ENCODE measurements at regions not wholly inside any gene's neighbourhood (a gene's known extent, or its start where the extent isn't known, plus 50 kb on each side); places are given as distances from the start of the nearest gene placed in this dataset.

- peaks cover 0 to 5% (median 0%) of the 10 kb centered on the region in 7 donors for H3K9me3 Mint-ChIP-seq
- Histone ChIP-seq H2AFZ (ENCODE audit: insufficient read depth, low read depth, low read length, poor library complexity, severe bottlenecking) (no peak overlapping the region), H4K20me1 (ENCODE audit: insufficient read depth, low read length) (no peaks in the 10 kb centered on the region), H3K9me3 (replicated peaks in 1 of 2; ENCODE audit: control insufficient read depth in 1 of 2, insufficient read depth in 1 of 2, low read length in 2 of 2) (no peaks in the 10 kb centered on the region), H3K4me1 (ENCODE audit: control insufficient read depth in 1 of 2, insufficient read depth in 2 of 2, low read length in 2 of 2) (peaks cover 3 to 12% of the 10 kb centered on the region in 2 donors), H3K79me2 (ENCODE audit: insufficient read depth, low read length) (no peaks in the 10 kb centered on the region), H3K4me3 (replicated peaks in 1 of 3; ENCODE audit: low read depth in 2 of 3, low read length in 3 of 3) (no peak overlapping the region), H3K36me3 (replicated peaks in 1 of 2; ENCODE audit: control insufficient read depth in 1 of 2, insufficient read depth in 2 of 2, low read length in 2 of 2) (no peaks in the 10 kb centered on the region), H3K4me2 (replicated peaks; ENCODE audit: extremely low read depth, low read length, poor library complexity, severe bottlenecking) (no peak overlapping the region), H3K27ac (ENCODE audit: low read depth in 1 of 2, low read length in 2 of 2) (no peak overlapping the region), H3K27me3 (ENCODE audit: control insufficient read depth in 2 of 2, insufficient read depth in 2 of 2, low read length in 2 of 2) (no peaks in the 10 kb centered on the region), H3K9ac (ENCODE audit: insufficient read depth, low read length, poor library complexity, severe bottlenecking) (no peak overlapping the region)
- no peak for DNase-seq
- H3K36me3 Mint-ChIP-seq: no peaks in the 10 kb centered on the region
- H3K27me3 Mint-ChIP-seq (ENCODE audit: low read depth in 3 of 3): no peaks in the 10 kb centered on the region
- peaks cover 10% of the 10 kb centered on the region for H3K4me1 Mint-ChIP-seq
- intact Hi-C loops (cut with micrococcal nuclease): no loop called here
- TF ChIP-seq CTCF (IDR thresholded peaks at IDR 0.05): no peak
- no CpG with 5 or more reads among the region's 4 CpGs for WGBS (ENCODE audit: insufficient coverage)
- no peak overlapping the region for H3K27ac Mint-ChIP-seq
- H3K4me3 Mint-ChIP-seq: no peak overlapping the region
Measured at GRCh38 chr3:30166535-30166934, 439.9 kb upstream of the TGFBR2 start.

GRCh38 chr3:30167541-30168011 lies 438.8 kb upstream of the TGFBR2 start:
- Mint-ChIP-seq H3K4me1 (peaks cover 7% of the 10 kb centered on the region), H3K36me3 (no peaks in the 10 kb centered on the region), H3K9me3 (peaks cover 0 to 5% (median 0%) of the 10 kb centered on the region in 7 donors), H3K27me3 (ENCODE audit: low read depth in 3 of 3) (no peaks in the 10 kb centered on the region), H3K4me3 (no peak overlapping the region), H3K27ac (no peak overlapping the region)
- H3K27me3 ChIP-seq (ENCODE audit: control insufficient read depth in 2 of 2, insufficient read depth in 2 of 2, low read length in 2 of 2): no peaks in the 10 kb centered on the region
- H3K4me2 ChIP-seq (replicated peaks; ENCODE audit: extremely low read depth, low read length, poor library complexity, severe bottlenecking): no peak overlapping the region
- DNase-seq: no peak
- intact Hi-C loops (cut with micrococcal nuclease): no loop called here
- no peak overlapping the region for H3K27ac ChIP-seq (ENCODE audit: low read depth in 1 of 2, low read length in 2 of 2)
- no peaks in the 10 kb centered on the region for H3K9me3 ChIP-seq (replicated peaks in 1 of 2; ENCODE audit: control insufficient read depth in 1 of 2, insufficient read depth in 1 of 2, low read length in 2 of 2)
- peaks cover 0 to 9% of the 10 kb centered on the region in 2 donors for H3K4me1 ChIP-seq (ENCODE audit: control insufficient read depth in 1 of 2, insufficient read depth in 2 of 2, low read length in 2 of 2)
- 8% methylated on average over 2 of the region's 3 CpGs for WGBS (ENCODE audit: insufficient coverage)
- H4K20me1 ChIP-seq (ENCODE audit: insufficient read depth, low read length): no peaks in the 10 kb centered on the region
- no peaks in the 10 kb centered on the region for H3K36me3 ChIP-seq (replicated peaks in 1 of 2; ENCODE audit: control insufficient read depth in 1 of 2, insufficient read depth in 2 of 2, low read length in 2 of 2)
- H2AFZ ChIP-seq (ENCODE audit: insufficient read depth, low read depth, low read length, poor library complexity, severe bottlenecking): no peak overlapping the region
- no peak for TF ChIP-seq CTCF (IDR thresholded peaks at IDR 0.05)
- H3K9ac ChIP-seq (ENCODE audit: insufficient read depth, low read length, poor library complexity, severe bottlenecking): no peak overlapping the region
- H3K4me3 ChIP-seq (replicated peaks in 1 of 3; ENCODE audit: low read depth in 2 of 3, low read length in 3 of 3): no peak overlapping the region
- H3K79me2 ChIP-seq (ENCODE audit: insufficient read depth, low read length): no peaks in the 10 kb centered on the region

Measured in CD14-positive monocyte (primary cell).